Neural cell (in vitro differentiated cells): ENCODE measurements at regions not wholly inside any gene's neighbourhood (a gene's known extent, or its start where the extent isn't known, plus 50 kb on each side); places are given as distances from the start of the nearest gene placed in this dataset.

ENCODE experiments used
- EZH2 ChIP-seq: fragments of 200-600, 300-800 bp; shearing (Covaris generic), sonication (generic); IDR thresholded peaks from 2 replicates; pipeline ENCODE4 v1.6.1; 2014; ENCODE audit warnings: antibody characterized with exemption, low read length, borderline replicate concordance, mild to moderate bottlenecking; ENCODE audit not compliant: insufficient read depth, poor library complexity, severe bottlenecking
- POLR2AphosphoS5 ChIP-seq: IDR thresholded peaks from 2 replicates; pipeline ENCODE4 v1.6.1; 2012
- RAD21 ChIP-seq: fragments of 450-650 bp; conservative IDR thresholded peaks from 2 replicates; pipeline ENCODE4 v1.6.1; 2014; ENCODE audit warnings: antibody characterized with exemption, mild to moderate bottlenecking, moderate library complexity
- SMC3 ChIP-seq: fragments of 450-650 bp; conservative IDR thresholded peaks from 2 replicates; pipeline ENCODE4 v1.6.1; 2014; ENCODE audit warnings: antibody characterized with exemption, mild to moderate bottlenecking, moderate library complexity; ENCODE audit not compliant: poor library complexity
- TF ChIP-seq, protein P1 (sequence below): fragments of 450-650 bp; IDR thresholded peaks from 2 replicates; pipeline ENCODE4 v1.5.1; 2014; ENCODE audit warnings: antibody characterized with exemption, mild to moderate bottlenecking, moderate library complexity; ENCODE audit not compliant: poor library complexity, severe bottlenecking
- TF ChIP-seq, protein P2 (sequence below): IDR thresholded peaks from 2 replicates; pipeline ENCODE4 v1.6.1; 2012; ENCODE audit warnings: borderline replicate concordance

DNA sequence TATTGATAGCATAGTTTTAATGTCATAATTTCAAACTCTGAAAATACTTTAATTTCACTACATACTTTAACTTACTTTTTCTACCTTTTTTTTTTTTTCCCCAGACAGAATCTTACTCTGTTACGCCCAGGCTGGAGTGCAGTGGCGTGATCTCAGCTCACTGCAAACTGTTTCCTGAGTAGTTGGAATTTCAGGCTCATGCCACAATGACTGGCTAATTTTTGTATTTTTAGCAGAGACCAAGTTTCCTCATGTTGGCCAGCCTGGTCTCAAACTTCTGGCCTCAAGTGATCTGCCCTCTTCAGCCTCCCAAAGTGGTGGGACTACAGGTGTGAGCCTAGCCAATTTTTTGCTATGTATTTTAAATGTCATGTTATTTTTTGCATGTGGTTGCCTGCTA, 741.6 kb downstream of the TRAM1L1 start:
- TF ChIP-seq, protein P1, sequence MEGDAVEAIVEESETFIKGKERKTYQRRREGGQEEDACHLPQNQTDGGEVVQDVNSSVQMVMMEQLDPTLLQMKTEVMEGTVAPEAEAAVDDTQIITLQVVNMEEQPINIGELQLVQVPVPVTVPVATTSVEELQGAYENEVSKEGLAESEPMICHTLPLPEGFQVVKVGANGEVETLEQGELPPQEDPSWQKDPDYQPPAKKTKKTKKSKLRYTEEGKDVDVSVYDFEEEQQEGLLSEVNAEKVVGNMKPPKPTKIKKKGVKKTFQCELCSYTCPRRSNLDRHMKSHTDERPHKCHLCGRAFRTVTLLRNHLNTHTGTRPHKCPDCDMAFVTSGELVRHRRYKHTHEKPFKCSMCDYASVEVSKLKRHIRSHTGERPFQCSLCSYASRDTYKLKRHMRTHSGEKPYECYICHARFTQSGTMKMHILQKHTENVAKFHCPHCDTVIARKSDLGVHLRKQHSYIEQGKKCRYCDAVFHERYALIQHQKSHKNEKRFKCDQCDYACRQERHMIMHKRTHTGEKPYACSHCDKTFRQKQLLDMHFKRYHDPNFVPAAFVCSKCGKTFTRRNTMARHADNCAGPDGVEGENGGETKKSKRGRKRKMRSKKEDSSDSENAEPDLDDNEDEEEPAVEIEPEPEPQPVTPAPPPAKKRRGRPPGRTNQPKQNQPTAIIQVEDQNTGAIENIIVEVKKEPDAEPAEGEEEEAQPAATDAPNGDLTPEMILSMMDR, result no peak
- TF ChIP-seq POLR2AphosphoS5 (no peak), SMC3 (no peak), RAD21 (no peak), EZH2 (no peak)
- TF ChIP-seq, protein P2, sequence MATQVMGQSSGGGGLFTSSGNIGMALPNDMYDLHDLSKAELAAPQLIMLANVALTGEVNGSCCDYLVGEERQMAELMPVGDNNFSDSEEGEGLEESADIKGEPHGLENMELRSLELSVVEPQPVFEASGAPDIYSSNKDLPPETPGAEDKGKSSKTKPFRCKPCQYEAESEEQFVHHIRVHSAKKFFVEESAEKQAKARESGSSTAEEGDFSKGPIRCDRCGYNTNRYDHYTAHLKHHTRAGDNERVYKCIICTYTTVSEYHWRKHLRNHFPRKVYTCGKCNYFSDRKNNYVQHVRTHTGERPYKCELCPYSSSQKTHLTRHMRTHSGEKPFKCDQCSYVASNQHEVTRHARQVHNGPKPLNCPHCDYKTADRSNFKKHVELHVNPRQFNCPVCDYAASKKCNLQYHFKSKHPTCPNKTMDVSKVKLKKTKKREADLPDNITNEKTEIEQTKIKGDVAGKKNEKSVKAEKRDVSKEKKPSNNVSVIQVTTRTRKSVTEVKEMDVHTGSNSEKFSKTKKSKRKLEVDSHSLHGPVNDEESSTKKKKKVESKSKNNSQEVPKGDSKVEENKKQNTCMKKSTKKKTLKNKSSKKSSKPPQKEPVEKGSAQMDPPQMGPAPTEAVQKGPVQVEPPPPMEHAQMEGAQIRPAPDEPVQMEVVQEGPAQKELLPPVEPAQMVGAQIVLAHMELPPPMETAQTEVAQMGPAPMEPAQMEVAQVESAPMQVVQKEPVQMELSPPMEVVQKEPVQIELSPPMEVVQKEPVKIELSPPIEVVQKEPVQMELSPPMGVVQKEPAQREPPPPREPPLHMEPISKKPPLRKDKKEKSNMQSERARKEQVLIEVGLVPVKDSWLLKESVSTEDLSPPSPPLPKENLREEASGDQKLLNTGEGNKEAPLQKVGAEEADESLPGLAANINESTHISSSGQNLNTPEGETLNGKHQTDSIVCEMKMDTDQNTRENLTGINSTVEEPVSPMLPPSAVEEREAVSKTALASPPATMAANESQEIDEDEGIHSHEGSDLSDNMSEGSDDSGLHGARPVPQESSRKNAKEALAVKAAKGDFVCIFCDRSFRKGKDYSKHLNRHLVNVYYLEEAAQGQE, result no peak
